ENCODE measurements at regions not wholly inside any gene's neighbourhood (a gene's known extent, or its start where the extent isn't known, plus 50 kb on each side); places are given as distances from the start of the nearest gene placed in this dataset.
A peak's percentile ranks its signal among the peaks of the same experiment; 100 is the strongest.

- no peak for DNase-seq
These were observed 183.7 kb downstream of the RGS3 start for GRCh38 chr9:113646946-113647914.

- DNase-seq, result no peak
These were observed 184.5 kb downstream of the RGS3 start for GRCh38 chr9:113648048-113648447.

GRCh38 chr9:113648586-113648985, 185.1 kb downstream of the RGS3 start:
- no peak for DNase-seq

GRCh38 chr9:113649054-113649453, 185.5 kb downstream of the RGS3 start:
- DNase-seq, result no peak

GRCh38 chr9:113649855-113650206, 186.3 kb downstream of the RGS3 start:
- DNase-seq, result no peak

- no peak for DNase-seq
These were observed 186.9 kb downstream of the RGS3 start for GRCh38 chr9:113650207-113651131.

GRCh38 chr9:113651896-113652295, 188.4 kb downstream of the RGS3 start:
- no peak for DNase-seq

GRCh38 chr9:113652355-113653152, 189.0 kb downstream of the RGS3 start:
- no peak for DNase-seq

- DNase-seq, result no peak
These were observed 190.4 kb downstream of the RGS3 start for GRCh38 chr9:113653746-113654604.

- no peak for DNase-seq
These were observed 191.3 kb downstream of the RGS3 start for GRCh38 chr9:113654605-113655428.

- DNase-seq, result no peak
These were observed 193.5 kb downstream of the RGS3 start for GRCh38 chr9:113656771-113657670.

GRCh38 chr9:113657765-113658544, 194.4 kb downstream of the RGS3 start:
- DNase-seq, result peak; percentile 29

GRCh38 chr9:113658545-113658895, 195.0 kb downstream of the RGS3 start:
- DNase-seq, result no peak

GRCh38 chr9:113659039-113659438, 195.5 kb downstream of the RGS3 start:
- DNase-seq, result no peak

GRCh38 chr9:113659740-113660139, 196.2 kb downstream of the RGS3 start:
- DNase-seq, result no peak

- DNase-seq, result no peak
These were observed 196.7 kb downstream of the RGS3 start for GRCh38 chr9:113660196-113660595.

GRCh38 chr9:113661074-113661473, 197.5 kb downstream of the RGS3 start:
- DNase-seq, result no peak

GRCh38 chr9:113664181-113664875, 200.8 kb downstream of the RGS3 start:
- no peak for DNase-seq
